K562 (cell line): ENCODE measurements at regions not wholly inside any gene's neighbourhood (a gene's known extent, or its start where the extent isn't known, plus 50 kb on each side); places are given as distances from the start of the nearest gene placed in this dataset.

Source experiments
- ATAC-seq: fragments of 200-7000 bp; cut with Tn5 transposase; 3 replicates; pipeline ENCODE4 v1.9.1; 2020; ENCODE audit warnings: moderate library complexity
- BruUV-seq: library from RNA; stranded (reverse); fragments of 400-500 nt; replicated peaks from 2 replicates; lab custom pipeline; 2021; lab: Mats Ljungman, UMichigan
- CTCF ChIA-PET: fragments of 300-600 bp; formaldehyde crosslinking; extraction: SDS; loops from one replicate; lab custom pipeline; 2021; ENCODE audit warnings: low intra/inter-chr PET ratio; lab: Yijun Ruan, JAX
- POLR2A ChIA-PET: fragments of 300-600, 350-650 bp; sonication (Branson Sonifier 250); formaldehyde crosslinking; extraction: SDS; loops from one replicate; lab custom pipeline; 2021; ENCODE audit warnings: antibody characterized with exemption, inconsistent platforms; lab: Yijun Ruan, JAX
- DNase-seq, 4 experiments: peaks; one replicate each; pipeline versions ENCODE4 v3.0.0 to v3.0.0-alpha.2; 2011 to 2018; ENCODE audit warnings: low spot score in 3 of 4, mixed read lengths in 3 of 4; ENCODE audit errors: extremely low read depth in 1 of 4
- FAIRE-seq: peaks from 2 replicates; lab custom pipeline; 2011; peaks lifted over from hg19 to GRCh38; lab: Jason Lieb, UNC
- H2AFZ ChIP-seq: 2 replicates; pipeline ENCODE4 v1.6.0; 2011; ENCODE audit warnings: low read depth, low read length, control low read depth, inconsistent platforms
- H3K27ac ChIP-seq: fragments of 200-600 bp; 3 replicates; pipeline ENCODE4 v1.8.0; 2011; ENCODE audit warnings: low read depth, mild to moderate bottlenecking, control low read depth, inconsistent platforms, low read length, moderate library complexity, mixed read lengths; ENCODE audit errors: extremely low read depth
- H3K27me3 ChIP-seq, 2 experiments: fragments of 300-600 bp in 1 of 2; 2 replicates in 1 of 2; 3 replicates in 1 of 2; pipeline versions ENCODE4 v1.6.0 to v1.8.0; 2011; ENCODE audit warnings: inconsistent platforms in 2 of 2, low read length in 2 of 2, mild to moderate bottlenecking in 1 of 2, mixed read lengths in 1 of 2, moderate library complexity in 1 of 2; ENCODE audit not compliant: control insufficient read depth in 2 of 2, insufficient read depth in 2 of 2
- H3K36me3 ChIP-seq: fragments of 300-600 bp; 3 replicates; pipeline ENCODE4 v1.8.0; 2011; ENCODE audit warnings: mild to moderate bottlenecking, low read length, inconsistent platforms; ENCODE audit not compliant: control insufficient read depth, insufficient read depth
- H3K4me1 ChIP-seq, 2 experiments: fragments of 200-600 bp in 1 of 2; replicated peaks in 1 of 2; 2 replicates in 1 of 2; 3 replicates in 1 of 2; pipeline versions ENCODE4 v1.5.1 to v1.8.0; 2011; ENCODE audit warnings: inconsistent platforms in 2 of 2, low read length in 2 of 2, mild to moderate bottlenecking in 1 of 2, mixed read lengths in 1 of 2, moderate library complexity in 1 of 2; ENCODE audit not compliant: control insufficient read depth in 2 of 2, insufficient read depth in 2 of 2
- H3K4me2 ChIP-seq: 2 replicates; pipeline ENCODE4 v1.6.1; 2011; ENCODE audit warnings: low read length, control low read depth, inconsistent platforms, mixed read lengths; ENCODE audit not compliant: insufficient read depth
- H3K4me3 ChIP-seq: fragments of 200-600 bp; sonication (generic), shearing (Covaris generic); 2 replicates; pipeline ENCODE4 v1.5.1; 2016; ENCODE audit warnings: control low read depth, inconsistent platforms
- H3K79me2 ChIP-seq: fragments of 200-600 bp; 3 replicates; pipeline ENCODE4 v1.8.0; 2011; ENCODE audit warnings: low read length, inconsistent platforms; ENCODE audit not compliant: control insufficient read depth, insufficient read depth
- H3K9ac ChIP-seq, 2 experiments: 2 replicates each; pipeline versions ENCODE4 v1.6.0 to v1.6.1; 2011; ENCODE audit warnings: low read depth in 2 of 2, low read length in 2 of 2, control low read depth in 1 of 2, inconsistent platforms in 1 of 2, mild to moderate bottlenecking in 1 of 2, mixed read lengths in 1 of 2; ENCODE audit not compliant: insufficient read depth in 1 of 2
- H3K9me1 ChIP-seq: one replicate; pipeline ENCODE4 v1.6.0; 2011; ENCODE audit warnings: inconsistent platforms, mild to moderate bottlenecking, low read length, moderate library complexity; ENCODE audit not compliant: control insufficient read depth, insufficient read depth
- H3K9me3 ChIP-seq: replicated peaks from 2 replicates; pipeline ENCODE4 v1.5.1; 2011; ENCODE audit warnings: low read depth, low read length, inconsistent platforms; ENCODE audit not compliant: control insufficient read depth, insufficient read depth
- H4K20me1 ChIP-seq: replicated peaks from 2 replicates; pipeline ENCODE4 v1.6.1; 2011; ENCODE audit warnings: low read length, inconsistent platforms, mixed read lengths; ENCODE audit not compliant: control insufficient read depth, insufficient read depth
- EGR1 ChIP-seq: fragments of 450-650 bp; conservative IDR thresholded peaks from 2 replicates; pipeline ENCODE4 v1.6.1; 2017; ENCODE audit warnings: mild to moderate bottlenecking
- POLR2AphosphoS5 ChIP-seq: IDR thresholded peaks from 2 replicates; pipeline ENCODE4 v1.6.1; 2011; ENCODE audit warnings: mild to moderate bottlenecking, low read depth, low read length, moderate library complexity; ENCODE audit not compliant: control insufficient read depth, insufficient read depth
- SMARCA5 ChIP-seq: fragments of 450-650 bp; IDR thresholded peaks from 2 replicates; pipeline ENCODE4 v1.6.1; 2016
- WGBS: fragments of 100-300 bp; shearing (Covaris generic); methylation state at CpG from one replicate; pipeline ENCODE4 v1.1.6; 2016; ENCODE audit warnings: low coverage, mixed read lengths; ENCODE audit not compliant: insufficient coverage; ENCODE audit errors: missing lambda C conversion rate; 5-methylcytosine and 5-hydroxymethylcytosine counted together
- in situ Hi-C: fragments of 300-500 bp; cut with MboI; formaldehyde crosslinking; loops from 4 replicates; pipeline ENCODE4 v1.15.0; 2018; ENCODE audit warnings: inconsistent platforms, mixed read lengths
- intact Hi-C: fragments of 100-400 bp; cut with micrococcal nuclease; formaldehyde crosslinking; loops from 2 replicates; pipeline ENCODE4 v1.14.2; 2022

- Histone ChIP-seq H3K9me1 (no peaks in the 10 kb centered on the region), H3K27me3 (peaks cover 0 to 5% of the 10 kb centered on the region in 2 experiments; a peak in 2 of 5 replicates), H4K20me1 (no peaks in the 10 kb centered on the region), H3K36me3 (no peaks in the 10 kb centered on the region), H3K4me2 (no peak overlapping the region), H3K4me1 (no peaks in the 10 kb centered on the region; a peak in 1 of 5 replicates), H3K9ac (no peak overlapping the region), H3K79me2 (no peaks in the 10 kb centered on the region), H2AFZ (no peak overlapping the region), H3K9me3 (no peaks in the 10 kb centered on the region), H3K27ac (no peak overlapping the region), H3K4me3 (no peak overlapping the region)
- BruUV-seq: no TSS peak
- in situ Hi-C loops: no loop called here
- ChIA-PET CTCF (no interaction called here), POLR2A (interaction anchor here (0.7 kb wide), 1 partner anchor 23 kb away, joined by 3 read pairs; no protein-coding TSS in a partner anchor)
- 17% methylated on average over 2 of the region's 2 CpGs for WGBS
- intact Hi-C loops: no loop called here
- TF ChIP-seq SMARCA5: no peak
- peak; percentile 50 for TF ChIP-seq EGR1
- DNase-seq (no peak), ATAC-seq (no peak), FAIRE-seq (no peak)
These were observed 115.4 kb upstream of the F3 start for GRCh38 chr1:94656967-94657366.

GRCh38 chr1:94654919-94655318 lies 113.4 kb upstream of the F3 start:
- Histone ChIP-seq H3K27me3 (peaks cover 0 to 8% of the 10 kb centered on the region in 2 experiments; a peak in 2 of 5 replicates), H3K79me2 (no peaks in the 10 kb centered on the region), H3K4me1 (no peaks in the 10 kb centered on the region; a peak in 1 of 5 replicates), H3K4me2 (no peak overlapping the region), H2AFZ (no peak overlapping the region), H3K9me3 (no peaks in the 10 kb centered on the region), H3K4me3 (no peak overlapping the region), H3K36me3 (no peaks in the 10 kb centered on the region), H3K27ac (no peak overlapping the region), H3K9me1 (no peaks in the 10 kb centered on the region), H4K20me1 (no peaks in the 10 kb centered on the region), H3K9ac (no peak overlapping the region)
- POLR2A ChIA-PET: interaction anchor here (0.6 kb wide), 1 partner anchor 46 kb away, joined by 4 read pairs; no protein-coding TSS in a partner anchor
- in situ Hi-C loops: no loop called here
- TF ChIP-seq POLR2AphosphoS5: no peak
- FAIRE-seq (no peak), ATAC-seq (no peak), DNase-seq (no peak)
- no TSS peak for BruUV-seq
- intact Hi-C loops: no loop called here
- CTCF ChIA-PET: no interaction called here
- WGBS: 6% methylated on average over 4 of the region's 4 CpGs
